HT1080 (cell line): ENCODE measurements at regions not wholly inside any gene's neighbourhood (a gene's known extent, or its start where the extent isn't known, plus 50 kb on each side); places are given as distances from the start of the nearest gene placed in this dataset.
"Not testable (repeated sequence)": the region's sequence is repeated elsewhere in the genome, so short reads cannot be mapped to it uniquely, and the experiment has no call there.

Source experiments
- DNase-seq: peaks from one replicate; pipeline ENCODE4 v3.0.0-alpha.2; 2015; ENCODE audit warnings: low read depth

DNA sequence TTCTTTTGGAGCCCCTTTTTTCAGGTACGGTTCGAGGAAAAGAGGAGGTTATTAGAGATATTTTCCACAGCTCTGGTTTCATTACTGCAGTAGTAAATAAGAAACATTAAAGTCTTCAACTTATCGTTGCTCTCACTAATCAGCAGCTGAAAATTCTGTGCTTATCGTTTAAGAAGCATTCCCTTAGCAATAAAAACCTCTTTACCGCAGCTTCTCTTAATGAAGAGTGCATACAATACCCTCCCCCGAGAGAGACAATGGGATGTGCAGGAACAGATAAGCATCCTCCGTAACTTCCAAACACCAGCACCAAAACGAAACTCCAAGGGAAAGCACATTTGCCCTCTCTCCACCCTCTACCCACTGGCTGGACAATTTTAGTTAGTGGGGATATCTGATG, 384.5 kb downstream of the NEBL start:
- DNase-seq = no peak

DNA sequence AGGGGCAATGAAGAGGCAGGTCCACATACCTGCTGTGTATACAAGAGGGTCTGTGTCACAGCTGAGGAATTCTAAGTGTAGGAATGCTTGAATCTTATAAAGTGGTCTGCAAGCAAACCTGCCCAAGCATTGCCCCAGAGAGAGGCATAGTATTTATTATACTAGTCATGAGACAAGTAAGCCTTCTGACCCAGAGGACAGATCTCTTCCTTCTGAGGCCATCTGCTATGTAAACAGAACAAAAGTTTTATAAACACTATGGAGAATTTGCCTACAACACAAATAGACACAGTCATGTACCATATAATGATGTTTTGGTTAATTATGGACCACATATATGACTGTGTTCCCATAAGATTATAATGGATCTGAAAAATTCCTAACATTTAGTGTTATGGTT, 388.2 kb downstream of the NEBL start:
- no peak for DNase-seq

DNA sequence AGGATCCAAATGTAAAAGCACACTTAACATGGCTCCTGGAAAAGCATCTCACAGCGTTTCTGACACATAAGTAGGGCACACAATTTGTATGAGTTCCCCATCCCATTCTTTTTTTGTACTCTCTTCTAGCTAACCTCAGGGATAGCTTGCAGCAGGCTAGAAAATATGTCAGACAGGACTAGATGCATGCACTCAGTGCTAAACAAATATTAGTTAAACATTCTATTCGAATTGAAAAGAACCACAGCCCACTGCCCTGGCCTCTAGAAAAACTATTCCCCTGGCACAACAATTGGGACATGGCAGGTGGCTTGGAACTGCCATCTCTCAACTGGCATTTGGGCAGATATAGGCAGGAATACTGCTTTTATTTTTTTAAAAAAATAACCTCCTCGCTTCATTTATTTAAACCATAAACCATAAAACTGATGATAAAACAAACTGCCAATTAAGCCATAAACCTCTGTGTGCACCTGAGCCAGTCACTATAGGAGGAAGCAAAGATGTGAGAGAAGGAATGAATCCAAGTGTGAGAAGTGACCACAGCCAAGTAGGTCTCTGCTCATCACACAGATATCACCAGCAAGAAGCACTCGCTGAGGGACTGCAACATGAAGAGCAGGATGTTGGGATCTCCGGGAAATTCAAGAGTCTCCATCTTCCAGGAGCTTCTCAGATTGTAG, 394.1 kb downstream of the NEBL start:
- no peak for DNase-seq

DNA sequence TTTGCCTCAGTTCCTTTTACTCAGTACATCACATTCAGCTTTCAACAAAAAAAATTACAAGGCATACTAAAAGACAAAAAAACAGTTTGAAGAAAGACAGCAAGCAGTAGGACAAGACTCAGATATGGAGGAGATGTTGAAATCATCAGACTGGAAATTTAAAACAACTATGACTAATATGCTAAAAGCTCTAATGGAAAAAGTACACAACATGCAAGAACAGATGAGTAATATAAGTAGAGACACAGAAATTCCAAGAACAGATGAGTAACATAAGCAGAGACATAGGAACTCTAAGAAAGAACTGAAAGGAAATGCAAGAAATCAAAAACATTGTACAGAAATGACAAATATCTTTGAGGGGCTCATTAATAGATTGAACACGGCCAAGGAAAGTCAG, 402.6 kb downstream of the NEBL start:
- peak; percentile 2 for DNase-seq

DNA sequence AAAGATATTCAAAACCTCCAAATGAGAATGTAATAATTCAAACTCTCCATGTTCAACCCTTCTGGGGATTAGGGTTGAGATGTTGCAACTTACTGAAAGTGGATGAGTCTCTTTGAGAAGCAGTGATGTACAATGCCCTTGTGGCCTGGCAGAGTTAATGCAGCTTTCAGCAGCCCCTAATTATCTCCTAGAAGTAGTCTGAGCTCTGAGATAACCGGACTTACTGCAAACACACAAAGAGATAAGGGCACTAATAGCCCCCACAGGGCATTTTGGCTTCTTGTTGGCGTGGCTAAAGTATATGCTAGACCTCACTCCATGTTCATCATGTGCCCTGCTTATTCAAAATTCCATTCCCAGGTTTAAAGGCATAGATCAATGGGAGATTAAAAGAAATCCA, 404.7 kb downstream of the NEBL start:
- no peak for DNase-seq

DNA sequence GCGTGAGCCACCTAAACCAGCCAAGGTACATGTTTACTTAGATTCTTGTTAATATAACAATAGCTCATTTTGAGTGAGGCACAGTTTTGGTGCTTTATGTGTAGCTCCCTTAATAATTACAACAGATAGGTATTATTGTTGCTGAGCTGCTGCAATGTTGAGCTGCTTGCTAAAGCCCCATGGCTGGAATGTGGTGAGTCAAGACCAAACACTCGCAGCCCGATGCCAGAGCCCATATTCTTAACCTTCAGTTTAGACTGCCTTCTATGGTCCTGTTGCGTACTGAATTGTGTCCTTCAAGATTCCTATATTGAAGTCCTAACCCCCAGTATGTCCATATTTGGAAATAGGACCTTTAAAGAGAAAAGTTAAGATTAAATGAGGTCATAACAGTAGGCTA, 407.1 kb downstream of the NEBL start:
- no peak for DNase-seq

DNA sequence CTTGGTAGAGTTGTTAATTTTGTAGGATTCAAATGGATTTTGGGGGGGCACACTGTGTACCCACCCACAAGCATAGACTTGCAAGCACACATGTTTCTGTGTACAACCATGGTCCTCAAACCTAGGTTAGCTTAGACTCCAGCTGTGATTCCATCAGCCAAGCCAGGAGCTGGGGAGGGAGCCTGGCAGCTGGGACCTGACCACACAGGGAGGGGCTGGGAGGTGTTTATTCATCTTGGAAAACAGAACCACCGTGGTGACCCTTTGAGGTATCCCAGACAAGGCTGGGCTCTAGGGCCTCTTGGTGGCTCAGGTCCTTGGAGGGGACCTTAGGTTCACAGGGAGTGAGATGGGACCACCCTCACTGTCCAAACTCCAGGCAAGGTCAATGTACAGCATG, 410.3 kb downstream of the NEBL start:
- DNase-seq = no peak

DNA sequence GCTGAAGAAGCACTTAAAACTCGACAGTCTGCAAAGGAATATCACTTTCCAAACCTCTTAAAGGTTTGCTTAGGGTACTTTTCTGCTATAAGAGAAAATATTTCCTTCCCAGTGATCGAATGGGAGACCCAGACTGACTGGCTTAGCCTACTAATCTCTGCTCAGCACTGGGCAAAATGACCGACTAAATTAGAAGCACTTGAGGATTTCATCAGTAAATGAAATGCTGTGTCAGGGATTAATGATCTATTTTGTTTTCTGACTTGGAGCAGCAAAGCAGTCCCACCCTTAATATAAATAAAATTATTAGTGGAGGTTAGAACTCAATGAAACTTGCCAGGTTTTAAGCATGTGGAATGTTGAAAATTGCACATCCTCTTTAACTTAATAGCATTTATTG, 411.6 kb downstream of the NEBL start:
- no peak for DNase-seq

DNA sequence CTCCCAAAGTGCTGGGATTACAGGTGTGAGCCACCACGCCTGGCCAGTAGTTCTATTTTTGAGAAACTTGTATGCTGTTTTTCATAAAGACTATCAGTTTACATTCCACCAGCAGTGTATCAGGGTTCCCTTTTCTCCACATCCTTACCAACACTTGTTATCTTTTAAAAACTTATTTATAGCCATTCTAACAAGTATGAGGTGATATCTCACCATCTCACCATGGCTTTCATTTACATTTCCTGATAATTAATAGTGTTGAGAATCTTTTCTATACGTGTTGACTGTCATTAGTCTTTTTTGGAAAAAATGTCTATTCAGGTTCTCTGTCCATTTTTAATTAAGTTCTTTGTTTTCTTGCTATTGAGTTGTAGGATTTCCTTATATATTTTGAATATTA, 416.1 kb downstream of the NEBL start:
- DNase-seq = no peak

DNA sequence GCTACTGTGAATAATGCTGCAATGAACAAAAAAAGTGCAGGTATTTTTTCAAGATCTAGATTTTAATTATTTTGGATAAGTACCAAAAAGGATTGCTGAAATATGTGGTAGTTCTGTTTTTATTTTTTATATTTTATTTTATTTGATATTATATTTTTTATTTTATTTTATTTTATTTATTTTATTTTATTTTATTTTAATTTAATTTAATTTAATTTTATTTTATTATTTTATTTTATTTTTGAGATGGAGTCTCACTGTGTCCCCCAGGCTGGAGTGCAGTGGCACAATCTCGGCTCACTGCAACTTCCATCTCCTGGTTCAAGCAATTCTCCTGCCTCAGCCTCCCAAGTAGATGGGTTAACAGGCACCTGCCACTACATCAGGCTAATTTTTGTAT, 416.5 kb downstream of the NEBL start:
- not testable (repeated sequence) for DNase-seq

DNA sequence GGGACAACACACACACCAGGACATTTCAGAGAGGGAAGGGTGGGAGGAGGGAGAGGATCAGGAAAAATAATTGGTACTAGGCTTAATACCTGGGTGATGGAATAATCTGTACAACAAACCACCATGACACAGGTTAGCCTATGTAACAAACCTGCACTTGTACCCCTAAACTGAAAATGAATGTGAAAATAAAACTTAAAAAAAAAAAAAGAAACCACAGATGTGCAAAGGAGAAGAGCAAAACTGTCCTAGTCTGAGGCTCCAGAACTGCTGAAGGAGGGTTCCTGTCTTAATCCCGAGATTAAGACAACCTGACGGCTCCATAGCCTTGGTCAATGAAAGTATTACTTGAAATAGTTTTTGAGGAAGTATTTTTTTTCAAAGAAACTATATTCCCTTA, 423.0 kb downstream of the NEBL start:
- no peak for DNase-seq

DNA sequence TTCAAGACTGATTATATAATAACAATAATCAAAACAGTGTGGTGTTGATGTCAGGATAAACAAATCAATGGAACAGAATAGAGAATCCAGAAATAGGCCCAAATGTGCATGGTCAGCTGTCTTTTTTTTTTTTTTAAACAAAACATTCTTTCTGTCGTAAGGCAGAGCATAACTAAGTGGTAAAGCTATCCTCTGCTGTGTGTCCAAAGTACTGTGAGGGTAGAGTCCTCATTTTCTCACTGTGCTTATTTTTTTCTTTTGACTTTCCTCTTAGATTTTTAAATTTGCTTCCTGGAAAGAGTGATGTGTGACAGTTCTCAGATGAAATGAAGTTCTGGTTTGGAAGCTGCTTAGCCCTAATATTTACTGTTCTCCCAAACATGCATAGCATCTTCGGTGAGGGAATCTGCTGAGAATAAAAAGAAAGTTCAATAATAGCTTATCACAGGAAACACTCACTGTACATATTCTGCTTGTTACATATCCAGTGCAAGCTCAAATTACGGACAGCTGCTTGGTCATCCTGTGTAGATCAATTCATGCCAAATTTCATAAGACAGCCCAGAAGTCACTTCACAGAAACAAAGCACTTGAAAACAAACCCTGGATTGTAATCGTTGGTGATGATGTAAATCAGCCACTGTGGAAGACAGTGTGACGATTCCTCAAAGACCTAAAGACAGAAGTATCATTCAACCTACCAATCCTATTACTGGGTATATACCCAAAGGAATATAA, 423.9 kb downstream of the NEBL start:
- no peak for DNase-seq

DNA sequence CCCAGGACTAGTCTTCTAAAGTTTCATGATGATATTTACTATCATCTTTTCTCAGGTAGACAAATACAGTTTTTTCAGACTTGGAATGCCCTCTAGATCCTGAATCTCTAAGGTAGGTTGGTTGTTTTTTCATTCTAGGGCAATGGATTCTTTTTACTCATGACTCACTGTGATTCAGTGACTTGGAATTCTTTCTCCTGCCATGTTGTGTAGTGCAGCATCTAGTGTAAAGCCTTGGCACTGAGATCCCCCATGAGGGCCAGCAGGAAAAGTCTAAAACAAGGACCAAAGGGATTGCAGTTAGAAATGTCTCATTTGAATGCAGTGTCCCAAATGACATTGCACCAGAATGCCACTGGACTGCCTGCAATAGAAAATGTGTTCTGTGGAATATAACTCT, 430.4 kb downstream of the NEBL start:
- DNase-seq = peak; percentile 59

DNA sequence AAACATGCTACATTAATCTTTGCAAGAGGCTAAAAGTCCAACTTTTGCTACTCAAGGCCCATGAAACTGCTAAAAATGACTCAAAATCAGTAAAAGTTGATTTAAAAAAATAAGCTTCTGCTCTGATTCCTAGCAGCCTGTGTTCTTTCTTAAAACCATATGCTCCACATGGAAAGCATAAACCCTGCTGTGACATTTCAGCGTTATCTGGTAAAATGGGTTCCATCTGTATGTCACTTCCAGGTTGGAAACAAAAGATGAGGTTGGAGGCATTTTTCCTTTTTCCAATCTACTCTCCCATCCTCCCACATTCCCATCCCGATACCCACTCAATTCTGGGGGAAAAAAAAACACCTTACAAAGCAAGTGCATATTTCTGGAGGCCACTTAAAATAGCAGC, 439.5 kb downstream of the NEBL start:
- no peak for DNase-seq

DNA sequence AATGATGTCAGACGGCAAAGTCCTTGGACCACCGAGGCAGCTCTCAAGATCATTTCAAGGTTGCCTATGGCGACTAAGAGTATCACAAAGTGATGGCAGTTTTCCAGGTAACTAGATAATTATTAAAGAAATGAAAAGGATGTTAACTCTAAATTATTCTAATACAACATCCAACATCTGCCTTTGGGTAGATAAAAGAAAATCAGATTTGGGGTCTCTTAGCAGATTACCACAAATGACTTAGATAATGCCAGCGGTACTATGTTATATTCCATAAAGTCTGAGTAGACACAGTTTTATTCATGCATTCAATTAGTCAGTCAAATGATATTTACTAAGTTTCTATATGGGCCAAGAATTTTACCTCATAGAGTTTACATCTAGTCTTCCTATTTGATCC, 441.3 kb downstream of the NEBL start:
- no peak for DNase-seq

DNA sequence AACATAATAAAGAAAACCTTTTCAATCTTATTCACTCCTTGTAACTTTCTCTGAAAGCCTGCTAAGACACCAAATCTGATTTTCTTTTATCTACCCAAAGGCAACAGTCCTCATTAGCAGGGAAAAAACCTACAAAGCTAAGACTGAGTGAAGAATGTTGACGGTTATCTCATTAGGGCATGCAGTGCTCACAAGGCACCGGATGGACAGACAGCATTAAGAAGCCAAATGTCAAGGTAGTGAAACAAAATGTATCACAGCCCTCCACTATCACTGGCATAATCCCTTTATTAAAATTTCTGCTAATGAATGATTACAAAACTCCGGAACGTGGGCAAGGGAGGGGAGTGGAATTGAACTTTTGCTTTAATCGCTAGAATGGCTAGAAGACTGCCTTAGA, 442.8 kb downstream of the NEBL start:
- DNase-seq = no peak

DNA sequence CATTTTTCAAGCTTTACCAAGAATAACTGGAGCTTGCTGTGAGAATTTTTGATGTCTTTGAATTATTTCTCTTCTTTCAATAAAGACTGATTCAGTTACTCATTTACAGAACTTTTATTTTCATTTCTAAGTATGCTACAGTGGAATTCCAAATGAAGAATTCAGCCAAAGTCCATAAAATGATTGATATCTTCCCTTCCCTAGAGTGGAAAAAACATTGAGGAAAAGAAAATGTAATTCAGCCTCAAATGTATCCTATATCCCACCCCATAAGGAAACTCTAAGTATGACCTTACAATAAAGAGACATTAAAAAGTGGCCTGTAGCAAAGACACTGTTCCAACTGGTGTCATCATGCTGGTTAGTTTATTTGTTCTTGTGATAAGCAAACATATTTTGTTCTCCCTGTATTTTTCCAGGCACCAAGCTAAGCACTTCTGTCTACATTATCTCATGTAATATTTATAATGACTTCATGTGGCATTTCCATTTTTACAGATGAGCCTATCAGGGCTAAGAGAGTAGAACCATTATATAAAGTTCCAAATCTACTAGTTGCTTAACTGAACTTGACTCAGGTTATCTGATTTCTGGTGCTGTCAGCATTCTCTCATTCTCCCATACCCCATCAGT, 450.4 kb downstream of the NEBL start:
- DNase-seq = no peak

DNA sequence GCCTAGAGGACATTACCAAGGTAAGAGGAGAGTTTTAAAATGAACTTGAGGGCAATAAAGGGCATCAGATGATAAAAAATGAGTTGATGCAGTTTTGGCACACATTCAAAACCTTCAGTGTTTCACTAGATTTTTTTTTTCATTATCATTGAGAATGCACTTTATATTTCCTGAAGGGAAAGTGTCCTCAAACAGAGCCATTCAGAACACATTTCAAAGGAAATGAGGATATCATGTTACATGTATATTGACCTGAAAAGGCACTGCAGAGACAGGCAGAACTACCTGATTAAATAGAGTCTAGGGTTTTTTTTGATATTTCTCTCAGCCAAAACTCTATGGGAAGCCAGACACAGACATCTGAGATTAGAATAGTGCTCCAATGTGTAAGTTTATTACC, 454.0 kb downstream of the NEBL start:
- DNase-seq = no peak

DNA sequence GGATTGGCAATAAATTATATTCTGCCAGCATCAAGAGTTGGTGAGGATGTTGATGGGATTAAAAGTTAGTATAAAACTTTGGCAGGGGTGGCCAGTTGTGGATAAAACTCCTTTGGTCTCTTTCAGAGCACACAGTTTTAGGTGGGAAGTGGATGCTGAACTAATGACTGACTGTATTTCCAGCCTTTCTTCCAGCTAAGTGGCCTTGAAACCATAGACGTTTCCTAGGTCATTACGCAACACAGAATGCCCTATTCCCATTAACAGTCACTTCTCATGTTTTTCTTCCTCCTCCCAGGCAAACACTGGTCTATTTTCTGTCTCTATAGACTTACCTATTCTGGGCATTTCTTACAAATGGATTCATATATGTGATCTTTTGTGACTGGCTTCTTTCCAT, 467.4 kb downstream of the NEBL start:
- no peak for DNase-seq

DNA sequence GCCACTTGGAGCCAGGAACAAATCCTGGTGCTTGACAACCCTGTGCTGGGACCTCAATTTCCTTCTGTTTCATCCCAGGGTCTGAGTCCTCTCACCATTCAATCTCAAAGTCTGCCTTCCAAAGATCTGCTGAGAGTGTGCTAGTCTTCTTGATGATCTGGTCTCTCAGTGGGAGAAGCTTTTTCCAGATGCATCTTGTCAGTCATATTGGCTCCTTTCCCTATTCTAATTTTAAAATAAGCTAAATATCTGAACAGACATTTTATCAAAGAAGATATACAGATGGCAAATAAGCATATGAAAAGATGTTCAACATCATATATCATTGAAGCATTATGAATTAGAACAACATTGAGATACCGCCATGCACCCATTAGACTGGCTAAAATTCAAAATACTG, 469.3 kb downstream of the NEBL start:
- DNase-seq = no peak

DNA sequence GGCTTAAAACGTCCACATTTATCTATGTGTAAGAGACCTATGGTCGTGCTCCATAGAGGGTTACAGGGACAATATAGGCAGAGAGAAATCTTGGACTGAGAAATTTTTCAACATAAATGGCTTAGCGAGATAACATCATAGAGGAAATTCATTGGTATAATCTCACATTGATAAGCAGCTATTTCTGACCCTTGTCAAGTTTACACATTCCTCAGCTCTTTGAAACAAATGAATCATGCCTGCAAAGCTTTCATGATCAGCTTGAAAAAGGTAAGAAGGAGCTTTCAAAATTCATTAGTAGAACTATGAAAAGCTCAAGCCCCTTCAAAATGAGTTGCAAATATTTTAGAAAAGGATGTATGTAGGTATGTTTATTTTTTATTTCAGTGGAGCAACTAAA, 478.8 kb downstream of the NEBL start:
- no peak for DNase-seq

DNA sequence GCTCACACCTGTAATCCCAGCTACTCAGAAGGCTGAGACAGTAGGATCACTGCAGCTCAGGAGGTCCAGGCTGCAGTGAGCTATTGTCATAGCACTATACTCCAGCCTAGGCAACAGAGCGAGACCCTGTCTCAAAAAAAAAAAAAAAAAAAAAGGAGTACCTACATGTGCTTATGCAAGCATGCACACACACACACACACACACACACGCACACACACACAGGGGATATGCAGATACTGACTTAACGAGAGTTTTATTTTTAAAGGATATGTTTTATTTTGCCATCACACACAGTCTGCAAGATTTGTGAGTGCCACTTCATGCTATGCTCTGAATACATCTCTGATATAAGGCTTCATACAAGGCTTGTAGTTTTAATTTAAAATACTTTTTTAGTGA, 479.3 kb downstream of the NEBL start:
- no peak for DNase-seq

DNA sequence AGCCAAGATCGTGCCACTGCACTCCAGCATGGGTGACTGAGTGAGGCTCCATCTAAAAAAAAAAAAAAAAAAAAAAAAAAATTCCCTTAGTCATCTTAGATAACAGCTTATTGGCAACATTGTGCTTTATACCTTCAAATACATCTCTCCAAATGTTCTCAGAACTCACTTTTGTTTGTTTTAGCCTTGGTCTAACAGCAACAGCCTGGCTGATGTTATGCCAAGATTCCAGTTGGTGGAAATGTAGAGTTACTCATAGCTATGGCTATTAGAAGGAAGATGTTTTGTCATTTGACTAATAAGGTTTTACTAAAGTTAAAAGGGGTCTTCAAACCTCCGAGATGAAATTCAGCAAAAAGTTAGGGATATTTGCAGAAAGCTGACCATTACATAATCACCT, 481.4 kb downstream of the NEBL start:
- DNase-seq = no peak
